CD4-positive, alpha-beta T cell (primary cell): ENCODE measurements at regions not wholly inside any gene's neighbourhood (a gene's known extent, or its start where the extent isn't known, plus 50 kb on each side); places are given as distances from the start of the nearest gene placed in this dataset.
A peak's percentile ranks its signal among the peaks of the same experiment; 100 is the strongest.

Experiments used
- ATAC-seq: fragments of 200-7000 bp; cut with Tn5 transposase; one replicate; pipeline ENCODE4 v1.10.0; 2022; ENCODE audit warnings: mild to moderate bottlenecking; ENCODE audit not compliant: poor library complexity
- CTCF ChIA-PET: fragments of 350-600 bp; sonication (Branson Sonifier 250); formaldehyde crosslinking; loops from one replicate; lab custom pipeline; 2021; ENCODE audit warnings: antibody characterized with exemption, inconsistent platforms; lab: Charles Lee
- POLR2A ChIA-PET: fragments of 350-600 bp; sonication (Branson Sonifier 250); formaldehyde crosslinking; loops from one replicate; lab custom pipeline; 2021; ENCODE audit warnings: antibody characterized with exemption, inconsistent platforms; lab: Charles Lee
- DNase-seq, 14 experiments: peaks; one replicate each; pipeline ENCODE4 v3.0.0-alpha.2; 2013 to 2020; ENCODE audit warnings: mixed read lengths in 2 of 14
- H3K27ac ChIP-seq, 2 donors: one replicate each; pipeline versions ENCODE4 v1.5.1 to v1.7.0; 2013; ENCODE audit warnings: low read length in 2 of 2, low read depth in 1 of 2, mild to moderate bottlenecking in 1 of 2
- H3K27me3 ChIP-seq, 2 experiments: 1 replicate in 1 of 2; 2 replicates in 1 of 2; pipeline versions ENCODE4 v1.6.1 to v1.7.0; 2013; ENCODE audit warnings: low read length in 2 of 2, control low read depth in 1 of 2, mild to moderate bottlenecking in 1 of 2, moderate library complexity in 1 of 2; ENCODE audit not compliant: insufficient read depth in 2 of 2, control insufficient read depth in 1 of 2
- H3K36me3 ChIP-seq: one replicate; pipeline ENCODE4 v1.6.1; 2013; ENCODE audit warnings: low read length, control low read depth; ENCODE audit not compliant: insufficient read depth
- H3K4me1 ChIP-seq: one replicate; pipeline ENCODE4 v1.6.1; 2013; ENCODE audit warnings: low read length, control low read depth; ENCODE audit not compliant: insufficient read depth
- H3K4me3 ChIP-seq: one replicate; pipeline ENCODE4 v1.5.1; 2013; ENCODE audit warnings: mild to moderate bottlenecking, low read length, moderate library complexity
- H3K9me3 ChIP-seq, 2 experiments: 1 replicate in 1 of 2; 2 replicates in 1 of 2; pipeline versions ENCODE4 v1.6.1 to v1.7.0; 2013; ENCODE audit warnings: low read length in 2 of 2, mild to moderate bottlenecking in 2 of 2, control low read depth in 1 of 2, moderate library complexity in 1 of 2; ENCODE audit not compliant: control insufficient read depth in 1 of 2, insufficient read depth in 1 of 2
- H3K27ac Mint-ChIP-seq: one replicate; pipeline ENCODE4 v1.8.0; 2020; ENCODE audit warnings: mixed read lengths
- H3K27me3 Mint-ChIP-seq: one replicate; pipeline ENCODE4 v1.8.0; 2021; ENCODE audit warnings: mixed read lengths
- H3K36me3 Mint-ChIP-seq: one replicate; pipeline ENCODE4 v1.8.0; 2021; ENCODE audit warnings: low read depth, mixed read lengths
- H3K4me1 Mint-ChIP-seq: one replicate; pipeline ENCODE4 v1.8.0; 2021; ENCODE audit warnings: low read depth, mixed read lengths
- H3K4me3 Mint-ChIP-seq: one replicate; pipeline ENCODE4 v1.8.0; 2020; ENCODE audit warnings: mild to moderate bottlenecking, mixed read lengths
- H3K9me3 Mint-ChIP-seq: one replicate; pipeline ENCODE4 v1.8.0; 2020; ENCODE audit warnings: mixed read lengths
- CTCF ChIP-seq: fragments of 200-600 bp; IDR thresholded peaks from one replicate; pipeline ENCODE4 v1.8.0; 2022; ENCODE audit warnings: antibody characterized with exemption, mild to moderate bottlenecking
- intact Hi-C, 2 experiments: fragments of 100-400 bp; cut with DNase I in 1 of 2; cut with micrococcal nuclease in 1 of 2; formaldehyde crosslinking; loops; one replicate each; pipeline versions ENCODE4 v1.15.1 to v1.9.0; 2023 to 2025; cut with DNase I, micrococcal nuclease

GRCh38 chr15:95929232-95929846, 401.2 kb upstream of the NR2F2 start:
- peak in 2 of 14 experiments; percentile 2 to 33 for DNase-seq
- CTCF ChIA-PET = no interaction called here

GRCh38 chr15:95930659-95931375, 399.7 kb upstream of the NR2F2 start:
- no peak for DNase-seq
- no peak overlapping the region for H3K4me3 Mint-ChIP-seq
- H3K27ac Mint-ChIP-seq = no peak overlapping the region
- peaks cover 5% of the 10 kb centered on the region for H3K4me1 Mint-ChIP-seq
- ATAC-seq = no peak
- Histone ChIP-seq H3K4me3 (no peak overlapping the region), H3K27ac (no peak overlapping the region), H3K27me3 (no peaks in the 10 kb centered on the region), H3K4me1 (peaks cover 2% of the 10 kb centered on the region), H3K9me3 (no peaks in the 10 kb centered on the region), H3K36me3 (no peaks in the 10 kb centered on the region)
- intact Hi-C loops = no loop called here
- TF ChIP-seq CTCF = no peak
- CTCF ChIA-PET = no interaction called here
- POLR2A ChIA-PET = no interaction called here
- H3K9me3 Mint-ChIP-seq = no peaks in the 10 kb centered on the region
- H3K36me3 Mint-ChIP-seq = no peaks in the 10 kb centered on the region
- H3K27me3 Mint-ChIP-seq = no peaks in the 10 kb centered on the region

More at GRCh38 chr15:95929232-95929846, 401.2 kb upstream of the NR2F2 start:
- no peak overlapping the region for H3K4me3 Mint-ChIP-seq
- ATAC-seq = no peak
- H3K9me3 Mint-ChIP-seq = no peaks in the 10 kb centered on the region
- no peaks in the 10 kb centered on the region for H3K9me3 ChIP-seq
- intact Hi-C loops = no loop called here
- H3K27me3 Mint-ChIP-seq = no peaks in the 10 kb centered on the region
- H3K4me1 ChIP-seq = peaks cover 2% of the 10 kb centered on the region
- no peaks in the 10 kb centered on the region for H3K36me3 Mint-ChIP-seq
- H3K27ac ChIP-seq = no peak overlapping the region
- H3K4me1 Mint-ChIP-seq = peaks cover 5% of the 10 kb centered on the region
- TF ChIP-seq CTCF = no peak
- no peak overlapping the region for H3K4me3 ChIP-seq
- H3K27ac Mint-ChIP-seq = no peak overlapping the region
- POLR2A ChIA-PET = no interaction called here
- H3K36me3 ChIP-seq = no peaks in the 10 kb centered on the region
- H3K27me3 ChIP-seq = no peaks in the 10 kb centered on the region

GRCh38 chr15:95931619-95932018, 398.9 kb upstream of the NR2F2 start:
- TF ChIP-seq CTCF = no peak
- Histone ChIP-seq H3K4me1 (peaks cover 2% of the 10 kb centered on the region), H3K27me3 (no peaks in the 10 kb centered on the region), H3K4me3 (no peak overlapping the region), H3K27ac (no peak overlapping the region), H3K36me3 (no peaks in the 10 kb centered on the region), H3K9me3 (no peaks in the 10 kb centered on the region)
- H3K9me3 Mint-ChIP-seq = no peaks in the 10 kb centered on the region
- H3K36me3 Mint-ChIP-seq = no peaks in the 10 kb centered on the region
- no peak for ATAC-seq
- no peak overlapping the region for H3K4me3 Mint-ChIP-seq
- ChIA-PET POLR2A (no interaction called here), CTCF (no interaction called here)
- no peak for DNase-seq
- intact Hi-C loops = no loop called here
- no peak overlapping the region for H3K27ac Mint-ChIP-seq
- H3K27me3 Mint-ChIP-seq = no peaks in the 10 kb centered on the region
- H3K4me1 Mint-ChIP-seq = peaks cover 5% of the 10 kb centered on the region
